Activated CD4-positive, alpha-beta T cell treated with anti-CD3 and anti-CD28 coated beads for 4 hours (primary cell): ENCODE measurements at regions not wholly inside any gene's neighbourhood (a gene's known extent, or its start where the extent isn't known, plus 50 kb on each side); places are given as distances from the start of the nearest gene placed in this dataset.
"Not testable (repeated sequence)": the region's sequence is repeated elsewhere in the genome, so short reads cannot be mapped to it uniquely, and the experiment has no call there.

Experiments used
- DNase-seq, 2 donors: peaks; one replicate each; pipeline ENCODE4 v3.0.0-alpha.2; 2020

GRCh38 chr4:42205541-42205940 lies 53.1 kb upstream of the BEND4 start:
- no peak for DNase-seq

- DNase-seq: no peak
Measured at GRCh38 chr4:42216664-42217063, 64.2 kb upstream of the BEND4 start.

DNA sequence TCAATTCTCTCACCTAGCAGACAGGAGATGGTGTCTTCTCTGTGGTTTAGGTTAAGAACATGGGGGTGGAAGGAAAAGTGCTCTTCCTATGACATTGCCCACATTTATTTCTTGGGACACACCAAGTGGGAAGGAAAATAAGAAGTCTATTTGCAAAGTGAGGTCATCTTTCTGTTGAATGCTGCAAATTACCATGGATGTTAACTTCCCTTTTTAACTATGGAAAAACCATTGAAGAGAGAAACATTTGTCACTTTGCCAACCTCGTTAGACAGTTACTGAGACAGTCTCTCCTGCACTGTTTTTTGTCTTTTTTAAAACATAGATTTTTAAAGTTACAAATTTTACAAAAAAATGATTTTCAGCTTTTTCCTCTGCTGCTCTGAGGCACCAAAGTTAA lies 72.8 kb upstream of the BEND4 start:
- no peak for DNase-seq

- DNase-seq: no peak
Measured at GRCh38 chr4:42234817-42235216, 82.4 kb upstream of the BEND4 start.

DNA sequence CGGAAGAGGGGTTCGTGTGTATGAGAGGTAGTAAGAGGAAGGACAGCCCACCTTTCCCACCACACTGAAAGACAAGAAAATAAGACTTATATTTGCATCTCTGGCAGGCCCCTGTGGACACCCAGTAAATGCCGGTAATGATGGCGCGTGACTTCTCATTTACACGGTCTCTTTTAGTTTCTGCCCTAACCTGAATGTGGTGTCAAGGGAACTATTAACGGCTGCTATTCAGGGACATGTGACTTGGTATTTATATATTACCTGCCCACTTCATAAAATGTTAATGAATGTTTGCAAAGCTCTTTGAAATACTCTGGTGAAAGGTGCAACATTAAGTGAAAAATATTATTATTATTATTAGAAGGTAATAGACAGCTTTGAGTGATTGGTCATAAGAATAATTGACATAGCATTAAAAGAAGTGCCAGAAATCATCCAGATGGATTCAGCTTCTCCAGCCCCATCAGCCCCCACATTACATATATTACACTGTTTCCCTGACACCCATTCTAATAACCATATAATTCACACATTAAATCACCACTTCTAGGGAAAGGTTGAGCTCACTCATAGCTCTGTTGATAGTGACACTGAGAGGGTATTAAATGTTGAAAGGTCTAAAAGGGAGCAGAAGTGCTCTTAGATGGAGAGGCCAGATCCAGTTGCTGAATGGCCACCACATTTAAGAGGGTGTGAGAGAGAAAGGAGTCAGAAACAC lies 83.0 kb upstream of the BEND4 start:
- DNase-seq: no peak

DNA sequence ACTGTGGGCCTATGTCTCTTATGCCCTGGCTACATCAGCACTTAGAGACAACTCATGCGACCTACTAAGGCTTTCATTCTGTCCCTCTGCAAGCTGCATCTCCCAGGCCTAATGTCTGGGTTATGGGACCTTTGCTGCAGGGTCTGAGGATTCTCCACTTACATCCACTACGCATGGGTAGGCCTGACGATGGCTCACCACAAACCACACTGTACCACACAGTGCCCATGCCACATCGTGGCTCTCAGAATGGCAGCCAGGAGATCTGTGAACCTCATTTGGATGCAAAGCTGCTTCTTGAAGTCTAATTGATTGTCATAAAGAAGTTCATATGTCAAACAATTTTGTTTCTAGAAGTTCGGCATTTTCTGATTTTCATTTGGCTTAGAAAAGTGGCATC lies 84.6 kb upstream of the BEND4 start:
- DNase-seq: no peak

DNA sequence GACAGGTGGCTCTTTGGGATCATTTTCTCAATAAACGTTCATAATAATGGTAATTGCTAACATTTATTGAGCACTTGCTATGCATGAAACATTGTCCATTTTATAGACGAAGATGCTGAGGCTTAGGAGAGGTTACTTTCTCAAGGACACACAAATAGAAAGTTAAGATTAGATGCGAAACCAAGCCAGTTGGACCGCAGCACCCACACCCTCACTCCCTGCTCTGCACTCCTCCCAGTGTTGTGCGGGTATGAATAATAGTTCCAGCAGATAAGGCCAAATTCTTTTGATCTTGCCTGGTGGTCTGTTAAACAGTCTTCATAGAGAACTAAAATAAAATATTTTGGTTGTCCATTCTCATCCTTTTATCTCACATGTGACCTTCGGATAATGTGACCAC lies 85.0 kb upstream of the BEND4 start:
- no peak for DNase-seq

- no peak for DNase-seq
Measured at GRCh38 chr4:42248972-42249371, 96.5 kb upstream of the BEND4 start.

DNA sequence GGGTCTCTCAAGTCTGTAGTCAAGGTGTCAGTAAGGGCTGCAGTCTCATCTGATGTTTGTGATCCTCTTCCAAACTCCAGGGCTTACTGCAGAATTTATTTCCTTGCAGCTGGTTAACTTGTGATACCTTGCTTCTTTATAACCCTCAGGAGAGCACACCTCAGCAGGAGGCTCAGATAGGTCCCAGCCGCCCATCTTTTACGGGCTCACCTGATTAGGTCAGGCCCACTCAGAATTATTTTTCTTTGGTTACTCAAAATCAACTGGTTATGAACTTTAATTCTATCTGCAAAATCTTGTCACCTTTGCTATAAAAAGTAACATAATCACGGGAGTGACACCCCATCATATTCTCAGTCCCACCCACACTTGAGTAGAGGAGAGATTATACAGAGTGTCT lies 99.9 kb upstream of the BEND4 start:
- DNase-seq: no peak

GRCh38 chr4:42257645-42258044 lies 105.2 kb upstream of the BEND4 start:
- not testable (repeated sequence) for DNase-seq

DNA sequence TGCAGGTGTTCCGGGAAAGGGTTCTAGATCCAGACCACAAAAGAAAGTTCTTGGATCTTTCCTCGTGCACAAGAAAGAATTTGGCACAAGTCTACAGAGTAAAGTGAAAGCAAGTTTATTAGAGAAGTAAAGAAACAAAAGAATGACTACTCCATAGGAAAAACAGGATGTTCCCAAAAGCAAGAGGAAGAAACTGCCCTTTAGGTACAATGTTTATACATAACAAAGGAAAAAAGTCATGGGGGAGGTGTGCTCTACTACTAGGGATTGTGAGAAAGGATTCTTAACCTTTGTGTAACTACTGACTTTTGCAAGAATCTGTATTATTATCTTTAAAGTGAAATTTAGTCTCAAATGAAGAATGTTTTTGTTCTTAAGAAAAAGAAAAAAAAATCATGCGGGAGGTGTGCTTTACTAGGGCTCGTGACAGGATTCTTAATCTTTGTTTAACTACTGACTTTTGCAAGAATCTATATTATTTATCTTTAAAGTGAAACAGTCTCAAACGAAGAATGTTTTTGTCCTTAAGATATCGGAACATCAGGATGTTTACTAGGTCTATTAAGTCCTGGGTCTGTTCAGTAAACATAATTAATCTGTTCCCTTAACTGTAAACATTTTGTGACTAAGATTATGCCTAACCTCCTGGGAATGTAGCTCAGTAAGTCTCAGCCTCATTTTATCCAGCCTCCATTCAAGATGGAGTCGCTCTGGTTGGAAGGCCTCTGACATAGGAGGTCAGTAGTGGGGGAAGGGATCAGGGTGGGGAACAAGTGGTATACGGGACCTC lies 110.4 kb upstream of the BEND4 start:
- DNase-seq: no peak

DNA sequence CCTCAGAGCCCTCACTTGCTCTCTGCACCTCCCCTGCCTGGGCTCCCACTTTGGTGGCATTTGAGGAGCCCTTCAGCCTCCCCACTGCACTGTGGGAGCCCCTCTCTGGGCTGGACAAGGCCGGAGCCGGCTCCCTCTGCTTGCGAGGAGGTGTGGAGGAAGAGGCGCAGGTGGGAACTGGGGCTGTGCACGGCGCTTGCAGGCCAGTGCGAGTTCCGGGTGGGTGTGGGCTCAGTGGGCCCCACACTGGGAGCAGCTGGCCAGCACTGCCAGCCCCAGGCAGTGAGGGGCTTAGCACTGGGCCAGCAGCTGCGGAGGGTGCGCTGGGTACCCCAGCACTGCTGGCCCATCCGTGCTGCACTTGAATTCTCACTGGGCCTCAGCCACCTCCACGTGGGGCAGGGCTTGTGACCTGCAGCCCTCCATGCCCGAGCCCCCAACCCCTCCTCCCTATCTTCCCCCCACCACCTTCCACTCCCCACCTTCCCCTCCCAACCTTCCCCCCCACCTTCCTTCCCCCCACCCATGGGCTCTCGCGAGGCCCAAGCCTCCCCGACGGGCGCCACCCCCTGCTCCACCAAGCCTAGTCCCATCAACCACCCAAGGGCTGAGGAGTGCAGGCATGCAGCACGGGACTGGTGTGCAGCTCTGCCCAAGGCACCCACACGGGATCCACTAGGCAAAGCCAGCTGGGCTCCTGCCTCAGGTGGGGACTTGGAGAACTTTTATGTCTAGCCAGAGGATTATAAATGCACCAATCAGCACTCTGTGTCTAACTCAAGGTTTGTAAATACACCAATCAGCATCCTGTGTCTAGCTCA lies 113.5 kb upstream of the BEND4 start:
- DNase-seq: no peak

GRCh38 chr4:42267724-42268123 lies 115.3 kb upstream of the BEND4 start:
- no peak for DNase-seq

GRCh38 chr4:42268824-42269223 lies 116.4 kb upstream of the BEND4 start:
- DNase-seq: no peak

- no peak for DNase-seq
Measured at GRCh38 chr4:42271096-42271495, 118.6 kb upstream of the BEND4 start.

DNA sequence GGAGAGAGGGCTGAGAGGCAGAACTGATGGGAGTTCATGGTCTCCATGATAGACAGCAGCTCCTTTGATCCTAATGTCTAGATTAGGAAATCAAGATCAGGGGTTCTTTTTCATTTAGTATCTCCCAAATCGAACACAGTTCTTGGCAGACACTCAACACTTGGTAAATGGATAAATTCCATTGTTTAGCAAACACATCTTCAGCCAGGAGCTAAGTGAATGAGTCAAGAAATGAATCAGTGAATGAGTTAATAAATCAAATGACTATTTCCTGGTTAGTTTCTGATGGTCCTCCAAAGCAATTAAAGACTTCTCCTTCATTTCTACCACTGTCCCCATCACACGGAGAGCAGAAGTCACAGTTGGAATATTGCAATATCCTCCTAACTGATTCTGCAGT lies 120.0 kb upstream of the SHISA3 start:
- no peak for DNase-seq

GRCh38 chr4:42278709-42279324 lies 118.5 kb upstream of the SHISA3 start:
- no peak for DNase-seq

DNA sequence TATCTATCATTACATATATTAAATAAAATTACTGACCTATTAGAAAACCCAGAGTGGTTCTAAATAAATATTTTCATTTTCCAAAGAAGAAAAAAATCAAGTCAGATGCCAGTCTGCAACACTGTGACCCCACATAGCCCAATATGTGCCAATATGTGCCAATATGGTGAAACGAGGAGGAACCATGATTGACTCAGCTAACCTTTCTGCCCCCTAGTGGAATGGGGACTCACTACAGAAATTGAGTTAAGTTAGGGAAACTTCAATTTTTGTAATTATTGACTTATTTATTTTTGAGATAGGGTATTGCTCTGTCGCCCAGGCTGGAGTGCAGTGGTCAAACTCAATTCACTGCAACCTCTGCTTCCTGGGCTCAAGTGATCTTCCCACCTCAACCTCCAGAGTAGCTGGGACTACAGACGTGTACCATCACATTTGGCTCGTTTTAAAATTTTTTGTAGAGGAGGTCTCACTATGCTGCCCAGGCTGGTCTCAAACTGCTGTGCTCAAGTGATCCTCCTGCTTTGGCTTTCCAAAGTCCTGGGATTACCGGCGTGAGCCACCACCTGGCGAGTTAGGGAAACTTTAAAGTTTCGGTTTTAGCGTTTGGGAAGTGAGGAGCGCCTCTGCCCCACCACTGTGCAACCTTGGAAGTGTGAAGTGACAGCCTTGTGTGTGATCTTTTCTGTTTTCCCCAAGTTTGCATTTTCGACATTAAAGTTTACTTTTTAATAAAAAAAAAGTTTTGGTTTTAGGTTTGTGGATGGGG lies 116.8 kb upstream of the SHISA3 start:
- DNase-seq: no peak

DNA sequence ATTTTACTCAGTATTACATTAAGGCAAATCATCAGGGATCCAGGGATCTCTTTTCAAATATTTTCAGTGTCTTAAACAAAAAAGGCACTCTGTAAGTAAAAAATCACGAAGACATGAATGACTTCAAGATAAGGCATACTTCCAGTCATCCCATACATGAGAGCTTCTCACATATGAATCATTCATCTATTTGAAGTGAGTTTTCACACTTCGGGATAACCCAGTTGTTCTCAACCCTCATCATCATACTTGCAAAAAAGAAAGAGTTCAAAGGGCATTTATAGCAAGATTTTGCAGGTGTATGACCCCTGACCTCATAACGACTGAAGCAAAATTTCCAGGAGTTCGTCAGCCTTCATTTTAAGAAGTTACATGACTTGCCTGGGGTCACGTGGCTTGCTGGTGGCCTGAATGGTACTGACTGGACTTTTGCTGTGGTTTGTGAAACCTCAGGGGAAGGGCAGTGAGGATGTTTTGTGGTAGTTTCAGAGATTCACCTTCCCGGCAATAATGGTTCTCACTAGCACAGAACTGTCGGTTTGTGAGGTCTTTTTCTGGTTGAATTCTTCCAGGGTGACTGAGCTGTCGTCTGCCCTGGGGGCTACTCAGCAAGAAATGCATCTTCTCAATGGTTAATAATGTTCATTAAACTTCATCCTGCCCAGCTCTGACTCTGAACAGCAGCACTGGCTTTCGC lies 115.8 kb upstream of the SHISA3 start:
- DNase-seq: no peak

DNA sequence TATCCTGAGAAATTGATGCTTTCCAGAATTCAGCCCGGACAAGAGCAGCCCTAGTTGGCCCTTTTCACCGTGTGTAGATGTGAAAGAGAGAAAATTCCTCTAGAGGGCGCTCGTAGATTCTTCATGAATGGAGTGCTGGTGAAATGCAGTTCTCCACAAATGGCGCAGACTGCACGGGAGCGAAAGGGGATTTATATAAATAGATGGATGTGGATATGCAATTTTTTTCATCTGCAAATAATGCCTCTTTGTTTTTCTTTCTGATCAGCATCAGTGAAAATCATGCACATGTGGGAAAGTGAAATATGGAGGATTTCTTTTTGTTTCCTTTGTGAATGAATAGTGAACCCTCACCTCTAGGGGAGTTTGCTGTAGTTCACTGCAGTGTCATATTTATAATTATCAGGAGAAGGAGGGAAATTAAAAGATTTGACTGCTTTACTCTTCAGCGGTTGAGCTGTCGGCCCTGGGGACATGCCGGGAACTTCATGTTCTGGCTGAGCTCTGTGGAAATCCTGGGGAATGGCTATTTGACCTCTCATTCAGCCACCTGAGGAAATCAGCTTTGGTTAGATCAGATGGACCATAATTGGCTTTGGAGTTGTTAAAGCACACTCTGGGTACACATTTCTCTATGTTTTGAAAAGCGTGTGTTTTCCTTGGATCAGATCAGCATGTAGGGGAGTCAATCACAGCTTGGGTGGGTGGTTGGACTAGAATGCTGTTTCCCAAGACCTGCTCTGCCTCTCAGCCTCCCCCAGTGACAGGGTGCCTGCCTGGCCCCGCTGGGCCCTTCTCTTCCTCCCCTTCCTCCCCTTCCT lies 115.0 kb upstream of the SHISA3 start:
- peak in 1 of 2 donors; percentile 1 for DNase-seq

DNA sequence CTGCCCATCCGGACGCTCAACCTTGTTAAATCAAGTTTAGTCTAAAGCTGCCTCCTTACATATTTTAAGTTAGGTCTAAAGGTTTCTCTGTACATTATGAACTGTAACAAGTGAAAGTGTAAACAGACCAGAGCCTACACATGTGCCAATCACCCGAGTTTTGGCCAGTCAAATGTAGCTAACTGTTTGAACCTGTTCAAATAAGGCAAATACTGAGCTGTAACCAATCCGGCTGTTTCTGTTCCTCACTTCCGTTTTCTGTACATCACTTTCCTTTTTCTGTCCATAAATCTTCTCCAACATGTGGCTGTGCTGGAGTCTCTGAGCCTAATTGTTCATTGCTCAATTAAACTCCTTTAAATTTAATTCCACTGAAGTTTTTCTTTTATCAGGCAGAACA lies 113.3 kb upstream of the SHISA3 start:
- DNase-seq: no peak
